ENCODE measurements at regions not wholly inside any gene's neighbourhood (a gene's known extent, or its start where the extent isn't known, plus 50 kb on each side); places are given as distances from the start of the nearest gene placed in this dataset.

- no peak overlapping the region for H3K4me3 ChIP-seq (ENCODE audit: low read depth in 1 of 3, low read length in 3 of 3)
- H3K36me3 ChIP-seq (ENCODE audit: control insufficient read depth in 3 of 3, insufficient read depth in 2 of 3, low read depth in 1 of 3, low read length in 3 of 3), result no peaks in the 10 kb centered on the region
- FAIRE-seq, result no peak
- no peak overlapping the region for H3K27ac ChIP-seq (ENCODE audit: low read depth in 1 of 3, low read length in 2 of 3)
- 73 to 75% (median 73%) methylated on average over 10 of the region's 10 CpGs for WGBS, 3 donors
- no peak for DNase-seq
- H3K9me3 ChIP-seq (ENCODE audit: control insufficient read depth in 2 of 2, insufficient read depth in 1 of 2, low read depth in 1 of 2, low read length in 1 of 2), result peaks cover 0 to 3% of the 10 kb centered on the region in 2 donors
- H3K4me1 ChIP-seq (ENCODE audit: control insufficient read depth in 3 of 3, insufficient read depth in 2 of 3, low read depth in 1 of 3, low read length in 2 of 3), result peaks cover 0 to 2% (median 0%) of the 10 kb centered on the region in 3 donors
- peaks cover 0 to 2% (median 0%) of the 10 kb centered on the region in 3 donors for H3K27me3 ChIP-seq (ENCODE audit: control insufficient read depth in 3 of 3, insufficient read depth in 3 of 3, low read length in 3 of 3)
Observed at GRCh38 chr1:38522915-38523567, 336.5 kb downstream of the RRAGC start.

- DNase-seq (no peak), FAIRE-seq (no peak)
- 93 to 94% (median 93%) methylated on average over 2 of the region's 2 CpGs for WGBS, 3 donors
- Histone ChIP-seq H3K4me3 (ENCODE audit: low read depth in 1 of 3, low read length in 3 of 3) (no peak overlapping the region), H3K9me3 (ENCODE audit: control insufficient read depth in 2 of 2, insufficient read depth in 1 of 2, low read depth in 1 of 2, low read length in 1 of 2) (no peaks in the 10 kb centered on the region), H3K27ac (ENCODE audit: low read depth in 1 of 3, low read length in 2 of 3) (no peak overlapping the region), H3K36me3 (ENCODE audit: control insufficient read depth in 3 of 3, insufficient read depth in 2 of 3, low read depth in 1 of 3, low read length in 3 of 3) (no peaks in the 10 kb centered on the region), H3K4me1 (ENCODE audit: control insufficient read depth in 3 of 3, insufficient read depth in 2 of 3, low read depth in 1 of 3, low read length in 2 of 3) (no peaks in the 10 kb centered on the region), H3K27me3 (ENCODE audit: control insufficient read depth in 3 of 3, insufficient read depth in 3 of 3, low read length in 3 of 3) (peaks cover 0 to 2% (median 0%) of the 10 kb centered on the region in 3 donors)
Observed at GRCh38 chr1:38516560-38516959, 343.0 kb downstream of the RRAGC start.

GRCh38 chr1:38512789-38513188 lies 346.8 kb downstream of the RRAGC start:
- DNase-seq, result no peak
- no peak for FAIRE-seq
- Histone ChIP-seq H3K27ac (ENCODE audit: low read depth in 1 of 3, low read length in 2 of 3) (no peak overlapping the region), H3K4me1 (ENCODE audit: control insufficient read depth in 3 of 3, insufficient read depth in 2 of 3, low read depth in 1 of 3, low read length in 2 of 3) (no peaks in the 10 kb centered on the region), H3K4me3 (ENCODE audit: low read depth in 1 of 3, low read length in 3 of 3) (no peak overlapping the region), H3K9me3 (ENCODE audit: control insufficient read depth in 2 of 2, insufficient read depth in 1 of 2, low read depth in 1 of 2, low read length in 1 of 2) (no peaks in the 10 kb centered on the region), H3K27me3 (ENCODE audit: control insufficient read depth in 3 of 3, insufficient read depth in 3 of 3, low read length in 3 of 3) (peaks cover 0 to 8% (median 7%) of the 10 kb centered on the region in 3 donors), H3K36me3 (ENCODE audit: control insufficient read depth in 3 of 3, insufficient read depth in 2 of 3, low read depth in 1 of 3, low read length in 3 of 3) (no peaks in the 10 kb centered on the region)
- WGBS, 3 donors, result 58 to 66% (median 62%) methylated on average over 7 of the region's 7 CpGs

GRCh38 chr1:38512024-38512767 lies 347.4 kb downstream of the RRAGC start:
- Histone ChIP-seq H3K27ac (ENCODE audit: low read depth in 1 of 3, low read length in 2 of 3) (no peak overlapping the region), H3K27me3 (ENCODE audit: control insufficient read depth in 3 of 3, insufficient read depth in 3 of 3, low read length in 3 of 3) (peaks cover 0 to 8% (median 7%) of the 10 kb centered on the region in 3 donors), H3K4me3 (ENCODE audit: low read depth in 1 of 3, low read length in 3 of 3) (no peak overlapping the region), H3K36me3 (ENCODE audit: control insufficient read depth in 3 of 3, insufficient read depth in 2 of 3, low read depth in 1 of 3, low read length in 3 of 3) (no peaks in the 10 kb centered on the region), H3K4me1 (ENCODE audit: control insufficient read depth in 3 of 3, insufficient read depth in 2 of 3, low read depth in 1 of 3, low read length in 2 of 3) (no peaks in the 10 kb centered on the region), H3K9me3 (ENCODE audit: control insufficient read depth in 2 of 2, insufficient read depth in 1 of 2, low read depth in 1 of 2, low read length in 1 of 2) (no peaks in the 10 kb centered on the region)
- DNase-seq (no peak), FAIRE-seq (no peak)
- 40 to 57% (median 48%) methylated on average over 5 of the region's 5 CpGs for WGBS, 3 donors

GRCh38 chr1:38508232-38508631 lies 351.3 kb downstream of the RRAGC start:
- H3K36me3 ChIP-seq (ENCODE audit: control insufficient read depth in 3 of 3, insufficient read depth in 2 of 3, low read depth in 1 of 3, low read length in 3 of 3), result no peaks in the 10 kb centered on the region
- WGBS, 3 donors, result 18 to 28% (median 28%) methylated on average over 6 of the region's 6 CpGs
- H3K4me3 ChIP-seq (ENCODE audit: low read depth in 1 of 3, low read length in 3 of 3), result no peak overlapping the region
- no peak overlapping the region for H3K27ac ChIP-seq (ENCODE audit: low read depth in 1 of 3, low read length in 2 of 3)
- no peaks in the 10 kb centered on the region for H3K9me3 ChIP-seq (ENCODE audit: control insufficient read depth in 2 of 2, insufficient read depth in 1 of 2, low read depth in 1 of 2, low read length in 1 of 2)
- no peaks in the 10 kb centered on the region for H3K4me1 ChIP-seq (ENCODE audit: control insufficient read depth in 3 of 3, insufficient read depth in 2 of 3, low read depth in 1 of 3, low read length in 2 of 3)
- FAIRE-seq (no peak), DNase-seq (no peak)
- H3K27me3 ChIP-seq (ENCODE audit: control insufficient read depth in 3 of 3, insufficient read depth in 3 of 3, low read length in 3 of 3), result peaks cover 0 to 9% (median 9%) of the 10 kb centered on the region in 3 donors

- FAIRE-seq, result no peak
- Histone ChIP-seq H3K4me1 (ENCODE audit: control insufficient read depth in 3 of 3, insufficient read depth in 2 of 3, low read depth in 1 of 3, low read length in 2 of 3) (no peaks in the 10 kb centered on the region), H3K9me3 (ENCODE audit: control insufficient read depth in 2 of 2, insufficient read depth in 1 of 2, low read depth in 1 of 2, low read length in 1 of 2) (no peaks in the 10 kb centered on the region), H3K27me3 (ENCODE audit: control insufficient read depth in 3 of 3, insufficient read depth in 3 of 3, low read length in 3 of 3) (peaks cover 0 to 12% (median 9%) of the 10 kb centered on the region in 3 donors), H3K36me3 (ENCODE audit: control insufficient read depth in 3 of 3, insufficient read depth in 2 of 3, low read depth in 1 of 3, low read length in 3 of 3) (no peaks in the 10 kb centered on the region), H3K27ac (ENCODE audit: low read depth in 1 of 3, low read length in 2 of 3) (no peak overlapping the region), H3K4me3 (ENCODE audit: low read depth in 1 of 3, low read length in 3 of 3) (no peak overlapping the region)
- WGBS, 3 donors, result 78 to 89% (median 81%) methylated on average over 6 of the region's 6 CpGs
- no peak for DNase-seq
Observed at GRCh38 chr1:38507563-38507962, 352.0 kb downstream of the RRAGC start.

GRCh38 chr1:38505944-38506343 lies 353.6 kb downstream of the RRAGC start:
- H3K27ac ChIP-seq (ENCODE audit: low read depth in 1 of 3, low read length in 2 of 3), result no peak overlapping the region
- 35 to 46% (median 37%) methylated on average over 8 of the region's 8 CpGs for WGBS, 3 donors
- peaks cover 0 to 12% (median 9%) of the 10 kb centered on the region in 3 donors for H3K27me3 ChIP-seq (ENCODE audit: control insufficient read depth in 3 of 3, insufficient read depth in 3 of 3, low read length in 3 of 3)
- no peaks in the 10 kb centered on the region for H3K36me3 ChIP-seq (ENCODE audit: control insufficient read depth in 3 of 3, insufficient read depth in 2 of 3, low read depth in 1 of 3, low read length in 3 of 3)
- H3K9me3 ChIP-seq (ENCODE audit: control insufficient read depth in 2 of 2, insufficient read depth in 1 of 2, low read depth in 1 of 2, low read length in 1 of 2), result no peaks in the 10 kb centered on the region
- H3K4me1 ChIP-seq (ENCODE audit: control insufficient read depth in 3 of 3, insufficient read depth in 2 of 3, low read depth in 1 of 3, low read length in 2 of 3), result no peaks in the 10 kb centered on the region
- FAIRE-seq (no peak), DNase-seq (no peak)
- H3K4me3 ChIP-seq (ENCODE audit: low read depth in 1 of 3, low read length in 3 of 3), result no peak overlapping the region

- no peak for DNase-seq
- no peak overlapping the region for H3K4me3 ChIP-seq (ENCODE audit: low read depth in 1 of 3, low read length in 3 of 3)
- WGBS, 3 donors, result 26 to 40% (median 31%) methylated on average over 4 of the region's 4 CpGs
- no peak overlapping the region for H3K27ac ChIP-seq (ENCODE audit: low read depth in 1 of 3, low read length in 2 of 3)
- H3K9me3 ChIP-seq (ENCODE audit: control insufficient read depth in 2 of 2, insufficient read depth in 1 of 2, low read depth in 1 of 2, low read length in 1 of 2), result no peaks in the 10 kb centered on the region
- no peak for FAIRE-seq
- peaks cover 0 to 9% (median 5%) of the 10 kb centered on the region in 3 donors for H3K27me3 ChIP-seq (ENCODE audit: control insufficient read depth in 3 of 3, insufficient read depth in 3 of 3, low read length in 3 of 3)
- H3K36me3 ChIP-seq (ENCODE audit: control insufficient read depth in 3 of 3, insufficient read depth in 2 of 3, low read depth in 1 of 3, low read length in 3 of 3), result no peaks in the 10 kb centered on the region
- H3K4me1 ChIP-seq (ENCODE audit: control insufficient read depth in 3 of 3, insufficient read depth in 2 of 3, low read depth in 1 of 3, low read length in 2 of 3), result no peaks in the 10 kb centered on the region
Observed at GRCh38 chr1:38502758-38503157, 356.8 kb downstream of the RRAGC start.

Data from small intestine (tissue), 7 donors.